BLaER1 treated with 17β-estradiol and CSF1 and Interleukin-3, amounts not matched to agents 10 nM and 100 nM (cell line): ENCODE measurements at regions not wholly inside any gene's neighbourhood (a gene's known extent, or its start where the extent isn't known, plus 50 kb on each side); places are given as distances from the start of the nearest gene placed in this dataset.

Experiments
- H3K27ac ChIP-seq, 11 experiments: shearing (Covaris generic); formaldehyde crosslinking; 2 replicates each; pipeline ENCODE4 v1.8.1; 2022
- H3K27me3 ChIP-seq, 11 experiments: shearing (Covaris generic); formaldehyde crosslinking; 2 replicates each; pipeline ENCODE4 v1.8.1; 2022
- H3K36me3 ChIP-seq, 11 experiments: shearing (Covaris generic); formaldehyde crosslinking; 2 replicates each; pipeline ENCODE4 v1.8.1; 2022
- H3K4me1 ChIP-seq, 10 experiments: shearing (Covaris generic); formaldehyde crosslinking; 2 replicates each; pipeline ENCODE4 v1.8.1; 2022
- H3K4me2 ChIP-seq, 11 experiments: shearing (Covaris generic); formaldehyde crosslinking; 2 replicates each; pipeline ENCODE4 v1.8.1; 2022
- H3K4me3 ChIP-seq, 10 experiments: shearing (Covaris generic); formaldehyde crosslinking; 2 replicates each; pipeline ENCODE4 v1.8.1; 2022
- H3K9ac ChIP-seq, 11 experiments: shearing (Covaris generic); formaldehyde crosslinking; 2 replicates each; pipeline ENCODE4 v1.8.1; 2022
- H3K9me3 ChIP-seq, 11 experiments: shearing (Covaris generic); formaldehyde crosslinking; replicated peaks in 1 of 11; 2 replicates each; pipeline ENCODE4 v1.8.1; 2022
- H4K20me1 ChIP-seq, 11 experiments: shearing (Covaris generic); formaldehyde crosslinking; 2 replicates each; pipeline ENCODE4 v1.8.1; 2022
- Cebpa-rat ChIP-seq, 11 experiments: shearing (Covaris generic); IDR thresholded peaks; 2 replicates each; pipeline ENCODE4 v1.8.1; 2022

DNA sequence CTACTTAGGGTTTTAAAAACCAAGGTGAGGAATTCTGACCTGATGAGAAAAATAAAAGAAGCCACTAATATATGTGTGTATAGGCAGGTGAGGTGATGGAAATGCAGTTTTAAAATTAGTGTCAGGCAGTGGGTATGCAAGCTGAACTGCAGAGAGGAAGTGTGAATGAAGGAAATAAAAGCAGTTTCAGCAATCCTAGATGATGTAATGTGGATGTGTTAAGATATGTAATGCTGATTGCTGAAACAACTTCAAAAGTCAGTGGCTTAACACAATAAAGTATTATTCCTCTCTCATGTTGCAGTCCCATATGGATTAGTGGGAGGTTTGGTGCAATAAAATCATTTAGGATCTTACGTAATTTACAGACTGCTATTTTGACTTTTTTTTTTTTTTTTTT, 119.9 kb upstream of the ASCC3 start:
- H3K9ac ChIP-seq = no peak overlapping the region
- no peaks in the 10 kb centered on the region for H4K20me1 ChIP-seq
- H3K4me3 ChIP-seq = no peak overlapping the region
- TF ChIP-seq Cebpa-rat (IDR thresholded peaks at IDR 0.05) = no peak
- no peaks in the 10 kb centered on the region for H3K4me1 ChIP-seq
- no peaks in the 10 kb centered on the region for H3K36me3 ChIP-seq
- no peaks in the 10 kb centered on the region for H3K27me3 ChIP-seq
- H3K4me2 ChIP-seq = no peak overlapping the region
- H3K9me3 ChIP-seq = peaks cover 0 to 10% (median 5%) of the 10 kb centered on the region in 11 experiments; a peak in 6 of 22 replicates
- H3K27ac ChIP-seq = no peak overlapping the region

DNA sequence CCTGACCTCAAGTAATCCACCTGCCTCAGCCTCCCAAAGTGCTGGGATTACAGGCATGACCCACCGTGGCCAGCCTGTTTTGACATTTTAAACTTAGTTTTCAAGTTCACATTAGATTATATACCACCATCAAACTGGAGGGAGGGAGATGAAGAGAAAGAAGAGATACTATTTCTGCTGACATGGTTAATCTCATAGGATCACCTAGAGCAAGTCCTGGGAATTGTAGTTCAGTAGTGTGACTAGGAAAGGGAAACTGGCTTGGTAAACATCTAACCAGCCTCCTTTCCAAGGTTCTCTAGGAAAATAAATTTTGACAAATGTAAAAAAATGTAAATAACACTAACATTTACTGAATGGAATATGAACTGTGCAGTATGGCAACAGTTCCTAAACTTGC, 120.5 kb upstream of the ASCC3 start:
- peaks cover 0 to 10% (median 5%) of the 10 kb centered on the region in 11 experiments; a peak in 6 of 22 replicates for H3K9me3 ChIP-seq
- no peak overlapping the region for H3K4me3 ChIP-seq
- no peak overlapping the region for H3K9ac ChIP-seq
- no peak for TF ChIP-seq Cebpa-rat (IDR thresholded peaks at IDR 0.05)
- H4K20me1 ChIP-seq = no peaks in the 10 kb centered on the region
- no peaks in the 10 kb centered on the region for H3K4me1 ChIP-seq
- no peaks in the 10 kb centered on the region for H3K27me3 ChIP-seq
- H3K4me2 ChIP-seq = no peak overlapping the region
- H3K27ac ChIP-seq = no peak overlapping the region
- no peaks in the 10 kb centered on the region for H3K36me3 ChIP-seq

DNA sequence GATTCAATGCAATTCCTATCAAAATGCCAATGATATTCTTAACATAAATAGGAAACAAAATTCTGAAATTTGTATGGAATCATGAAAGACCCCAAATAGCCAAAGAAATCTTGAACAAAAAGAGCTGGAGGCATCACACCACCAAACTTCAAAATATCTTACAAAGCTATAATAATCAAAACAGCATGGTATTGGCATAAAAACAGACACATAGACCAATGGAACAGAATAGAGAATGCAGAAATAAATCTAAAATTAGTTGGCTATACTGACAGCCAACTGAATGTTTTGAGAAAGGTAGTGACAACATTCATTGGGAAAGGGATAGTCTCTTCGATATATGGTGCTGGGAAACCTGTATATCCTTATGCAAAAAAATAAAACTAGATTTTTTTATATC, 121.9 kb upstream of the ASCC3 start:
- no peak for TF ChIP-seq Cebpa-rat (IDR thresholded peaks at IDR 0.05)
- no peaks in the 10 kb centered on the region for H3K27me3 ChIP-seq
- H3K4me2 ChIP-seq = no peak overlapping the region
- H4K20me1 ChIP-seq = no peaks in the 10 kb centered on the region
- H3K9ac ChIP-seq = no peak overlapping the region
- H3K27ac ChIP-seq = no peak overlapping the region
- H3K4me3 ChIP-seq = no peak overlapping the region
- no peaks in the 10 kb centered on the region for H3K36me3 ChIP-seq
- no peaks in the 10 kb centered on the region for H3K4me1 ChIP-seq
- peaks cover 0 to 10% (median 5%) of the 10 kb centered on the region in 11 experiments; a peak in 6 of 22 replicates for H3K9me3 ChIP-seq

DNA sequence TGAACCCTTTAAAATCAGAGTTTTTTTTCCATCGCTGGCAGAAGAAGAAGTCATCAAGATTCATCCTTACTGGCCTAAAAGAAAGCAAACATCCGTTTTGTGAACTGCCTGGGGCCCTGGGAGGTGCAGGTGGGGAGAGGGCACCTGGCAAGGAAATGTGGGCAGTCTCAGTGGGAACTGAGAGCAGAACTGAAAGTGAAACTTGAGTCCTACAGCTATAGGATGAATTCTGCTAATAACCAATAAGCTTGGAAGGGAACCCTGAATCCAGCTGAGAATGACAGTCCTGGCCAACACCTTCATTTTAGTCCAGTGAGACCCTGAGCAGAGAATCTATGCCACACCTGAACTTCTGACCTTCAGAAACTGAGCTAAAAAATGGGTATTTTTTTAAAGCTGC, 130.1 kb upstream of the ASCC3 start:
- H3K27ac ChIP-seq = 0 out of 22 replicates have a peak overlapping the region, but pooled peaks of 1 of the 11 experiments have one; percentile 28
- no peak overlapping the region for H3K9ac ChIP-seq
- H3K4me1 ChIP-seq = peaks cover 8 to 20% (median 13%) of the 10 kb centered on the region in 10 experiments; a peak in 19 of 20 replicates
- TF ChIP-seq Cebpa-rat (IDR thresholded peaks at IDR 0.05) = no peak
- no peaks in the 10 kb centered on the region for H4K20me1 ChIP-seq
- no peak overlapping the region for H3K4me3 ChIP-seq
- H3K4me2 ChIP-seq = peak overlapping the region; percentile 8 to 66 (median 53); a peak in 21 of 22 replicates
- H3K27me3 ChIP-seq = no peaks in the 10 kb centered on the region
- no peaks in the 10 kb centered on the region for H3K36me3 ChIP-seq
- H3K9me3 ChIP-seq = no peaks in the 10 kb centered on the region

DNA sequence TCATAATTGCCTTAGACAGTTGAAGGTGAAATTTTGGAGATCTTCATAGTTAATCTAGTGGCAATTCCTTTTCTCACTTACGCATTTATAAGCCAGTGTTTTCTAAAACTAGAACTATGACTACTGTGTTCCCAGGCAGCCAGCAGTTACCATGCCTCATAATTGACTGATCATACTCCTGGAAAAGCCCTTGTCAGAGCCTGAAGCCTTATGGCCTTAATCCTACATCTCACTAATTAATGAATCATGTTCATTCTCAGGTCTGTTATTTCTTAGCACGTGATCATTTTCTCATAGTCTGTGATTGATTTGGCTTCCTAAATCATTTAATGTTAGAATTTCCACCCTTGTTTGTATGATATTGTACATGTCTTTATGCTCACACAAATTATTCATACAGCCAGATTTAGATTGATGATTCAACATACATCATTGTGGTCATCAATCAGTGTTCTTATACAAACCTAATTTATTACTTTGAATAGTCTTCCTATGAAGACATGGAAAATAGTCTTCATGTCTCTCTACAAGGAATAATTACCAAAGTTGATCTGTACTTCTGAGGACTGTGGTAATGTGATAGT, 132.6 kb upstream of the ASCC3 start:
- no peak for TF ChIP-seq Cebpa-rat (IDR thresholded peaks at IDR 0.05)
- no peaks in the 10 kb centered on the region for H3K27me3 ChIP-seq
- H3K4me2 ChIP-seq = no peak overlapping the region
- no peaks in the 10 kb centered on the region for H4K20me1 ChIP-seq
- no peaks in the 10 kb centered on the region for H3K36me3 ChIP-seq
- no peak overlapping the region for H3K4me3 ChIP-seq
- no peak overlapping the region for H3K27ac ChIP-seq
- H3K9ac ChIP-seq = no peak overlapping the region
- H3K4me1 ChIP-seq = peaks cover 8 to 20% (median 13%) of the 10 kb centered on the region in 10 experiments; a peak in 19 of 20 replicates
- no peaks in the 10 kb centered on the region for H3K9me3 ChIP-seq

DNA sequence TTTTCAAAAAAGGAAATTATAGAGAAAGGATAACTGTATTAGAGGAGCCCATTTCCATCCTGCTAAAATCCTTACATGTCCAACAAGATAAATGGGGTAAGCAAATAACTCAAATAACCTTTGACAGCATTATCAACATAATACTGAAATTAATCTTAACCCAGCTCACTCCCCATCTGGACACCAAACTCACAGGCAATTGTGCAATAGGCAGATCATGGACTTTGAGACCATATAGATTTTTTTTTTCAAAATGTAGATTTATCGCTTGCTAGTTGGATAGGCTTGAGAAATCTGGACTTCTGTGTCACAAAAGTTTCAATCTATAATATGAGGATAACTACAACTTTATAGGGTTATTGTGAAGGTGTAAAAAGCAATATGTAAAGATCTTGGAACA, 134.4 kb upstream of the ASCC3 start:
- Histone ChIP-seq H3K4me2 (no peak overlapping the region), H3K4me3 (no peak overlapping the region), H3K9me3 (no peaks in the 10 kb centered on the region), H4K20me1 (no peaks in the 10 kb centered on the region), H3K27me3 (no peaks in the 10 kb centered on the region), H3K27ac (no peak overlapping the region), H3K9ac (no peak overlapping the region), H3K4me1 (peaks cover 8 to 13% (median 11%) of the 10 kb centered on the region in 10 experiments; a peak in 19 of 20 replicates), H3K36me3 (no peaks in the 10 kb centered on the region)
- no peak for TF ChIP-seq Cebpa-rat (IDR thresholded peaks at IDR 0.05)

DNA sequence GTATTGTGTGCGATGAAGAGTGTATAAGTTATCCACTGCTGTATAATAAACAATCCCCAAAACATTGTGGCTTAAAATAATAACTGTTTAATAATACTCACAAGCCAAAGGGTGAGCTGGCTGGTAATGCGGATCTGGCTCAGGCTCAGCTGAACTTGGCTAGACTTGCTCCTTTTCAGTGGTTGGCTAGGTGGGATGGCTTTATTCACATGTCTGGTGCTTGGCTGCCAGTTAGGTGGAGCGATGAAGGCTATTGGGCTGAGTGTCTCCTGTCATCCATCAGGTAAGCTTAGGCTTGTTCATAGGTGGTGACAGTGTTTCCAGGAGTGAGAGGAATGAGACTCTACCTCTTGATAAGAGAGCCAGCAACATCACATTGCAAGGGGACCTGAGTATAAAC, 135.0 kb upstream of the ASCC3 start:
- Histone ChIP-seq H3K27ac (no peak overlapping the region), H3K36me3 (no peaks in the 10 kb centered on the region), H4K20me1 (no peaks in the 10 kb centered on the region), H3K4me3 (no peak overlapping the region), H3K4me2 (no peak overlapping the region), H3K27me3 (no peaks in the 10 kb centered on the region), H3K9ac (no peak overlapping the region), H3K9me3 (no peaks in the 10 kb centered on the region), H3K4me1 (peaks cover 5 to 6% (median 6%) of the 10 kb centered on the region in 10 experiments; a peak in 19 of 20 replicates)
- no peak for TF ChIP-seq Cebpa-rat (IDR thresholded peaks at IDR 0.05)

DNA sequence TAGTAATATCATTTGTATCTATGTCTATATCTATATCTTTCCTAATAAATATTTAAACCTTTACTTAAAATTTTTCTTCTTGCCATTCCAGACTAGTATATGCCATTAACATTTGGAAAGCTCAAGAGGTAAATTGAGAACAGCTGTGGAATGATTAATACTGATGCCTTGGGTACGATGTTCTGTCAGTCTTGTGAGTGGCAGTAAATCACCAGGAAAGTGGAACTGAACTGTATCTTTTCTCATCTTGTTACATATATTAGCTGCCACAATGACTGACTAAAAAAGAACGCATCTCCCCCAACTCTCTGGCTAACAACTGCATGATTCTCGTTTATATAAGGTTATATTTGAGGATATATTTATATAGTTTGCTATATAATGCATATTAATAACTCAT, 137.0 kb upstream of the ASCC3 start:
- Histone ChIP-seq H3K27me3 (no peaks in the 10 kb centered on the region), H3K4me2 (no peak overlapping the region), H3K9me3 (no peaks in the 10 kb centered on the region), H4K20me1 (no peaks in the 10 kb centered on the region), H3K36me3 (no peaks in the 10 kb centered on the region), H3K4me3 (no peak overlapping the region), H3K9ac (no peak overlapping the region), H3K4me1 (no peaks in the 10 kb centered on the region), H3K27ac (no peak overlapping the region)
- no peak for TF ChIP-seq Cebpa-rat (IDR thresholded peaks at IDR 0.05)

DNA sequence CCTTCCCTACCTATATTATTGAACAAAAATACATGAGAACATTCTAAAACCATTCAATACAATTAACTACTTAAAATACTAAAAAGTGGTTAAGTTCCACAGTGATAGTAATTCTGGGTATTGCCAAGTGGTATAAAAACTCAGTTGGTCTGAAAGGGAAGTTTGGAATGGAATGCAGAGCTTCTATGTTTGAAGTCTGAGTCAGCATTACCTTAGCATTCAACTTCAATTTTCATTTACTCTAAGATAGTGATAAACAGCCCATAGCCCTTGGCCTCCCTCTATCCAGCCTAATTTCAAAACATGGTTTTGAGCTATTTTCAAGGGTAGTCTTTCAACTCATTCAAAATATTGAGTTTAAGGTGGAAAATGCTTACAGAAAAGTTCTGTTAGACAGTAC, 140.4 kb upstream of the ASCC3 start:
- H4K20me1 ChIP-seq = no peaks in the 10 kb centered on the region
- H3K36me3 ChIP-seq = no peaks in the 10 kb centered on the region
- no peak overlapping the region for H3K4me3 ChIP-seq
- H3K27ac ChIP-seq = no peak overlapping the region
- H3K4me1 ChIP-seq = no peaks in the 10 kb centered on the region
- H3K4me2 ChIP-seq = no peak overlapping the region
- H3K9me3 ChIP-seq = 0 out of 22 replicates have a peak, but pooled peaks cover 0 to under 1% (median 0%) of the 10 kb centered on the region in 11 experiments
- H3K9ac ChIP-seq = no peak overlapping the region
- no peaks in the 10 kb centered on the region for H3K27me3 ChIP-seq
- TF ChIP-seq Cebpa-rat (IDR thresholded peaks at IDR 0.05) = no peak

DNA sequence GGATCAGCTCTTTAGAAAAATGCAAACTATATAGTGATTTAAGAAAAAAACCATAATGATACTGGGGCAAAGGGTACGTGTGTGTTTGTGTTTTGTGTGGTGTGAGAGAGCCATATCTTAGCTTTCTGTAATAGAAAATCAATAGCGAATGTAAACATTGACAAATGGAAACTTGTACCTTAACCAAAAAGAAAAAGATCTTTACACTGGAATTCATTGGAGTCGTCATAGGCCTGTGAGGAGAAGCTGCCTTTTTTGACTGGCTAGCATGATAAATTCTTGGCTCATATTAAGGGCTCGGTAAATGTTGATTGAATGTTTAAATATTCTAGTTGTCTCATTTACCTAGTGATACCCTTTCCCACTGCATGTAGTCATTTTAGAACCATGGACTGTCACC, 161.8 kb upstream of the ASCC3 start:
- no peaks in the 10 kb centered on the region for H3K36me3 ChIP-seq
- no peak for TF ChIP-seq Cebpa-rat (IDR thresholded peaks at IDR 0.05)
- H3K4me3 ChIP-seq = no peak overlapping the region
- no peaks in the 10 kb centered on the region for H3K27me3 ChIP-seq
- no peak overlapping the region for H3K4me2 ChIP-seq
- H3K9me3 ChIP-seq = no peaks in the 10 kb centered on the region
- no peaks in the 10 kb centered on the region for H3K4me1 ChIP-seq
- H4K20me1 ChIP-seq = no peaks in the 10 kb centered on the region
- no peak overlapping the region for H3K9ac ChIP-seq
- H3K27ac ChIP-seq = no peak overlapping the region
